ENCODE measurements at regions not wholly inside any gene's neighbourhood (a gene's known extent, or its start where the extent isn't known, plus 50 kb on each side); places are given as distances from the start of the nearest gene placed in this dataset.

GRCh38 chr10:108560488-108560887 is 1362.8 kb downstream of the XPNPEP1 start:
- no peak overlapping the region for H3K4me3 ChIP-seq (ENCODE audit: insufficient read depth, low read length, poor library complexity, severe bottlenecking)
- no peak overlapping the region for H2AFZ ChIP-seq (ENCODE audit: low read depth, low read length, severe bottlenecking)
- no peaks in the 10 kb centered on the region for H3K9me2 ChIP-seq (replicated peaks; ENCODE audit: insufficient read depth, low read length)
- no peak overlapping the region for H3K27ac ChIP-seq (ENCODE audit: low read depth, low read length)
- no peaks in the 10 kb centered on the region for H3K36me3 ChIP-seq (ENCODE audit: low read length)
- no peaks in the 10 kb centered on the region for H4K20me1 ChIP-seq (ENCODE audit: low read depth, low read length)
- H3F3A ChIP-seq (ENCODE audit: insufficient read depth), result no peaks in the 10 kb centered on the region
- H3K27me3 ChIP-seq (ENCODE audit: low read length), result no peaks in the 10 kb centered on the region
- no peak overlapping the region for H3K4me2 ChIP-seq (ENCODE audit: low read depth, low read length, poor library complexity, severe bottlenecking)
- H3K9ac ChIP-seq (ENCODE audit: low read length), result no peak overlapping the region
- TF ChIP-seq, protein P1, sequence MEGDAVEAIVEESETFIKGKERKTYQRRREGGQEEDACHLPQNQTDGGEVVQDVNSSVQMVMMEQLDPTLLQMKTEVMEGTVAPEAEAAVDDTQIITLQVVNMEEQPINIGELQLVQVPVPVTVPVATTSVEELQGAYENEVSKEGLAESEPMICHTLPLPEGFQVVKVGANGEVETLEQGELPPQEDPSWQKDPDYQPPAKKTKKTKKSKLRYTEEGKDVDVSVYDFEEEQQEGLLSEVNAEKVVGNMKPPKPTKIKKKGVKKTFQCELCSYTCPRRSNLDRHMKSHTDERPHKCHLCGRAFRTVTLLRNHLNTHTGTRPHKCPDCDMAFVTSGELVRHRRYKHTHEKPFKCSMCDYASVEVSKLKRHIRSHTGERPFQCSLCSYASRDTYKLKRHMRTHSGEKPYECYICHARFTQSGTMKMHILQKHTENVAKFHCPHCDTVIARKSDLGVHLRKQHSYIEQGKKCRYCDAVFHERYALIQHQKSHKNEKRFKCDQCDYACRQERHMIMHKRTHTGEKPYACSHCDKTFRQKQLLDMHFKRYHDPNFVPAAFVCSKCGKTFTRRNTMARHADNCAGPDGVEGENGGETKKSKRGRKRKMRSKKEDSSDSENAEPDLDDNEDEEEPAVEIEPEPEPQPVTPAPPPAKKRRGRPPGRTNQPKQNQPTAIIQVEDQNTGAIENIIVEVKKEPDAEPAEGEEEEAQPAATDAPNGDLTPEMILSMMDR (IDR thresholded peaks at IDR 0.05; ENCODE audit: insufficient read depth, low read length, poor library complexity, severe bottlenecking), result no peak
- no peak for TF ChIP-seq EZH2phosphoT487 (conservative IDR thresholded peaks at IDR 0.05; ENCODE audit: low read length)
- H3K9me3 ChIP-seq (ENCODE audit: insufficient read depth, low read length), result no peaks in the 10 kb centered on the region
- no peaks in the 10 kb centered on the region for H3K79me2 ChIP-seq (ENCODE audit: insufficient read depth, low read length)

DNA sequence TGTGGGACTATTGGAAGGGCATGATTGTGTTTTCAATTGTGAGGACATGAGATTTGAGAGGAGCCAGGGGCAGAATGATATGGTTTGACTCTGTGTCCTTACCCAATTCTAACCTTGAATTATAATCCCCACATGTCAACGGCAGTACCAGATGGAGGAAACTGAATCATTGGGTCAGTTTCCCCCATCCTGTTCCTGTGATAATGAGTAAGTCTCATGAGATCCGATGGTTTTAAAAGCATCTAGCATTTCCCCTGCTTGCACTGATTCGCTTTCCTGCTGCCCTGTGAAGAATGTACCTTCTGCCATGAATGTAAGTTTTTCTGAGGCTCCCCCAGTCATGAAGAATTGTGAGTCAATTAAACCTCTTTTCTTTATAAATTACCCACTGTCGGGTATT is 1367.1 kb downstream of the XPNPEP1 start:
- Histone ChIP-seq H3K36me3 (ENCODE audit: low read length) (no peaks in the 10 kb centered on the region), H2AFZ (ENCODE audit: low read depth, low read length, severe bottlenecking) (no peak overlapping the region), H4K20me1 (ENCODE audit: low read depth, low read length) (no peaks in the 10 kb centered on the region), H3F3A (ENCODE audit: insufficient read depth) (no peaks in the 10 kb centered on the region), H3K9ac (ENCODE audit: low read length) (no peak overlapping the region), H3K9me2 (replicated peaks; ENCODE audit: insufficient read depth, low read length) (no peaks in the 10 kb centered on the region), H3K4me2 (ENCODE audit: low read depth, low read length, poor library complexity, severe bottlenecking) (no peak overlapping the region), H3K27me3 (ENCODE audit: low read length) (no peaks in the 10 kb centered on the region), H3K79me2 (ENCODE audit: insufficient read depth, low read length) (no peaks in the 10 kb centered on the region), H3K9me3 (ENCODE audit: insufficient read depth, low read length) (no peaks in the 10 kb centered on the region), H3K4me3 (ENCODE audit: insufficient read depth, low read length, poor library complexity, severe bottlenecking) (no peak overlapping the region), H3K27ac (ENCODE audit: low read depth, low read length) (no peak overlapping the region)
- TF ChIP-seq, protein P1 (IDR thresholded peaks at IDR 0.05; ENCODE audit: insufficient read depth, low read length, poor library complexity, severe bottlenecking), result no peak
- no peak for TF ChIP-seq EZH2phosphoT487 (conservative IDR thresholded peaks at IDR 0.05; ENCODE audit: low read length)

DNA sequence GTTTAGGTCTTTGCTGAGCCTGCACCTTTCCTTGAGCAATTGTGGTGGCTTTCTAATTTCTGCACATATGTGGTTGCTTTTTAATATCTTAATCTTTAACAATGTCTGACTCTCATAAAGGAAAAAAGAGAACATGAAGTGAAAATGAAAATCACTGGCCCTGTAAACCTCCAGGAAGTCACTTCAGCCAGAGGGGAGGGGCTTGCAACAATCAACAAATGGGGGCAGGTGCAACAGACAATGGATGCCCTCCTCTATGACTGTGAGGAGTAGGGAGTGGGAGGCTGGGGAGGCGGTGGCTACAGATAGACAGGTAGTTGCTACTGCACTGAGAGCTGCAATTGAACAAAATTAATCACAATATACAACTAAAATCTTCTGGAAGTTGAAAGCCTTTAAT is 1377.4 kb downstream of the XPNPEP1 start:
- H2AFZ ChIP-seq (ENCODE audit: low read depth, low read length, severe bottlenecking), result no peak overlapping the region
- TF ChIP-seq, protein P1 (IDR thresholded peaks at IDR 0.05; ENCODE audit: insufficient read depth, low read length, poor library complexity, severe bottlenecking), result no peak
- TF ChIP-seq EZH2phosphoT487 (conservative IDR thresholded peaks at IDR 0.05; ENCODE audit: low read length), result no peak

More for the DNA sequence above, 1377.4 kb downstream of the XPNPEP1 start:
- Histone ChIP-seq H3K27me3 (ENCODE audit: low read length) (no peaks in the 10 kb centered on the region), H3K4me3 (ENCODE audit: insufficient read depth, low read length, poor library complexity, severe bottlenecking) (no peak overlapping the region), H3K79me2 (ENCODE audit: insufficient read depth, low read length) (no peaks in the 10 kb centered on the region), H3K9me3 (ENCODE audit: insufficient read depth, low read length) (no peaks in the 10 kb centered on the region), H4K20me1 (ENCODE audit: low read depth, low read length) (no peaks in the 10 kb centered on the region), H3F3A (ENCODE audit: insufficient read depth) (no peaks in the 10 kb centered on the region), H3K9ac (ENCODE audit: low read length) (no peak overlapping the region), H3K4me2 (ENCODE audit: low read depth, low read length, poor library complexity, severe bottlenecking) (no peak overlapping the region), H3K27ac (ENCODE audit: low read depth, low read length) (no peak overlapping the region), H3K9me2 (replicated peaks; ENCODE audit: insufficient read depth, low read length) (no peaks in the 10 kb centered on the region), H3K36me3 (ENCODE audit: low read length) (no peaks in the 10 kb centered on the region)
